SK-N-SH treated with all-trans-retinoic acid at 6 μM for 48 hours (cell line): ENCODE measurements at regions not wholly inside any gene's neighbourhood (a gene's known extent, or its start where the extent isn't known, plus 50 kb on each side); places are given as distances from the start of the nearest gene placed in this dataset.

Experiments used
- ATAC-seq: fragments of 200-7000 bp; cut with Tn5 transposase; 3 replicates; pipeline ENCODE4 v1.9.1; 2020; ENCODE audit warnings: mild to moderate bottlenecking, moderate library complexity
- ARNTL ChIP-seq: fragments of 450-650 bp; formaldehyde crosslinking; IDR thresholded peaks from 2 replicates; pipeline ENCODE4 v1.5.0; 2020; ENCODE audit warnings: low read depth, mild to moderate bottlenecking, moderate library complexity, borderline replicate concordance
- BACH2 ChIP-seq: fragments of 250-450 bp; sonication (Bioruptor Pico); IDR thresholded peaks from 2 replicates; pipeline ENCODE4 v1.9.0; 2021; ENCODE audit warnings: mild to moderate bottlenecking, borderline replicate concordance
- CSDC2 ChIP-seq: fragments of 250-450 bp; sonication (Bioruptor Pico); IDR thresholded peaks from 2 replicates; pipeline ENCODE4 v1.5.0; 2020; ENCODE audit warnings: mild to moderate bottlenecking, moderate library complexity
- ESRRG ChIP-seq: fragments of 250-450 bp; sonication (Bioruptor Pico); IDR thresholded peaks from 2 replicates; pipeline ENCODE4 v1.6.1; 2021; ENCODE audit warnings: mild to moderate bottlenecking
- GLIS3 ChIP-seq: fragments of 250-450 bp; sonication (Bioruptor Pico); IDR thresholded peaks from 2 replicates; pipeline ENCODE4 v1.5.0; 2020; ENCODE audit warnings: mild to moderate bottlenecking, moderate library complexity
- ISL1 ChIP-seq: fragments of 250-450 bp; sonication (Bioruptor Pico); IDR thresholded peaks from 2 replicates; pipeline ENCODE4 v2.1.2; 2022; ENCODE audit warnings: mild to moderate bottlenecking, moderate library complexity
- OSR1 ChIP-seq: fragments of 250-450 bp; sonication (Bioruptor Pico); IDR thresholded peaks from 2 replicates; pipeline ENCODE4 v1.8.0; 2022; ENCODE audit warnings: moderate library complexity, mild to moderate bottlenecking, inconsistent platforms
- PPARA ChIP-seq: fragments of 250-450 bp; sonication (Bioruptor Pico); IDR thresholded peaks from 2 replicates; pipeline ENCODE4 v1.5.0; 2020; ENCODE audit warnings: mild to moderate bottlenecking, borderline replicate concordance
- RARB ChIP-seq: fragments of 250-450 bp; sonication (Bioruptor Pico); IDR thresholded peaks from 2 replicates; pipeline ENCODE4 v1.8.0; 2021; ENCODE audit warnings: mild to moderate bottlenecking, moderate library complexity
- SNAI2 ChIP-seq: fragments of 250-450 bp; sonication (Bioruptor Pico); IDR thresholded peaks from 2 replicates; pipeline ENCODE4 v1.5.0; 2020; ENCODE audit warnings: mild to moderate bottlenecking, moderate library complexity
- ZC3H10 ChIP-seq: fragments of 250-450 bp; sonication (Bioruptor Pico); IDR thresholded peaks from 2 replicates; pipeline ENCODE4 v1.5.1; 2021; ENCODE audit warnings: mild to moderate bottlenecking, moderate library complexity
- ZFP3 ChIP-seq: fragments of 250-450 bp; sonication (Bioruptor Pico); IDR thresholded peaks from 2 replicates; pipeline ENCODE4 v1.5.0; 2020; ENCODE audit warnings: mild to moderate bottlenecking, moderate library complexity
- ZFP30 ChIP-seq: fragments of 450-650 bp; formaldehyde crosslinking; IDR thresholded peaks from 2 replicates; pipeline ENCODE4 v1.5.0; 2022; ENCODE audit warnings: mild to moderate bottlenecking, moderate library complexity
- ZNF565 ChIP-seq: fragments of 450-650 bp; formaldehyde crosslinking; conservative IDR thresholded peaks from 2 replicates; pipeline ENCODE4 v1.5.0; 2020; ENCODE audit warnings: low read depth, mild to moderate bottlenecking, moderate library complexity
- ZNF70 ChIP-seq: fragments of 450-650 bp; formaldehyde crosslinking; IDR thresholded peaks from 2 replicates; pipeline ENCODE4 v1.5.0; 2020; ENCODE audit warnings: mild to moderate bottlenecking, moderate library complexity
- ZNF8 ChIP-seq: fragments of 450-650 bp; formaldehyde crosslinking; IDR thresholded peaks from 2 replicates; pipeline ENCODE4 v1.5.0; 2020; ENCODE audit warnings: mild to moderate bottlenecking, moderate library complexity
- TF ChIP-seq, protein P1 (sequence below): fragments of 250-450 bp; sonication (Bioruptor Pico); IDR thresholded peaks from 2 replicates; pipeline ENCODE4 v1.5.0; 2020; ENCODE audit warnings: mild to moderate bottlenecking, moderate library complexity
- TF ChIP-seq, protein P2 (sequence below): fragments of 250-450 bp; sonication (Bioruptor Pico); IDR thresholded peaks from 2 replicates; pipeline ENCODE4 v1.5.1; 2020; ENCODE audit warnings: low read depth, mild to moderate bottlenecking, moderate library complexity
- TF ChIP-seq, protein P3 (sequence below): fragments of 250-450 bp; sonication (Bioruptor Pico); IDR thresholded peaks from 2 replicates; pipeline ENCODE4 v1.8.0; 2020; ENCODE audit warnings: mild to moderate bottlenecking, moderate library complexity, borderline replicate concordance
- TF ChIP-seq, protein P4 (sequence below): fragments of 250-450 bp; sonication (Bioruptor Pico); IDR thresholded peaks from 2 replicates; pipeline ENCODE4 v1.8.0; 2021; ENCODE audit warnings: low read depth, mild to moderate bottlenecking, moderate library complexity, borderline replicate concordance

DNA sequence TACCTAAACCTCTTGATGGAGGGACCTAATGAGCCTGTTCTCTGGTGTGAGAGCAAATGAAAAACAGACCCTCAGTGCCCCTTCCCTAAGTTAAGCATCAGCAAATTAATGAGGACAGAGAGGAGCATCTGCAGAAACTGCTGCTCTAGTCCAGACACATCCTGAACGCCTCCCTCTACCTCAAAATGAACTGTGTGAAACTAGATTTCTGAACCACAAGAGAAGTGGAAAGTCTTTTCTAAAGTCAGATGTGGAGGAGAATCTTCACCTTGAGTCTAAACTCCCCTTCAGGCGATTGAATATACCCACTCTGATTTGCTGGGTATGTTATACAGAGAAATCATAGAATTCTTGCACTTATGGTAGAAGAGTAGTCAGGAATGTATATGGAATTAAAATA lies 104.4 kb upstream of the AMZ2 start:
- no peak for ATAC-seq
- TF ChIP-seq ESRRG: no peak

DNA sequence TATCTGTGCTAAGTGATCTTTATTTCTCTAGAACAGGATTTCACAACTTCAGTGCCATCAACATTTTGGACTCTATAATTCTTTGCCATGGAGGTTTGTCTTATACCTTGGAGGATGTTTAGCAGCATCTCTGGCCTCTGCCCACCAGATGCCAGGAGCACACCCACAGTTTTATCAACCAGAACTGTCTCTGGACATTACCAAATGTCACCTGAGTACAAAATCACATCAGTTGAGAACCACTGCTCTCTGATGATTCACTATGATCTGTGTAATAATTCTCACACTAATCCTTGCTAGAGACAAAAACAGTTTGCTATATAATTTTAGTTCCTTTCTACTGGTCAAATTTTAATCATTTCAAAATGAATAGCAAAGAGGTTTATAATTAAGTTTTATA lies 102.8 kb upstream of the AMZ2 start:
- TF ChIP-seq ISL1 (CRISPR knock-in tag) (no peak), ZNF70 (CRISPR knock-in tag) (no peak), ZNF565 (no peak), OSR1 (CRISPR knock-in tag) (no peak), GLIS3 (CRISPR knock-in tag) (no peak), BACH2 (no peak), RARB (CRISPR knock-in tag) (no peak), ZFP3 (CRISPR knock-in tag) (no peak), CSDC2 (CRISPR knock-in tag) (no peak), PPARA (CRISPR knock-in tag) (no peak), SNAI2 (CRISPR knock-in tag) (no peak), ZFP30 (no peak)
- TF ChIP-seq, protein P1, sequence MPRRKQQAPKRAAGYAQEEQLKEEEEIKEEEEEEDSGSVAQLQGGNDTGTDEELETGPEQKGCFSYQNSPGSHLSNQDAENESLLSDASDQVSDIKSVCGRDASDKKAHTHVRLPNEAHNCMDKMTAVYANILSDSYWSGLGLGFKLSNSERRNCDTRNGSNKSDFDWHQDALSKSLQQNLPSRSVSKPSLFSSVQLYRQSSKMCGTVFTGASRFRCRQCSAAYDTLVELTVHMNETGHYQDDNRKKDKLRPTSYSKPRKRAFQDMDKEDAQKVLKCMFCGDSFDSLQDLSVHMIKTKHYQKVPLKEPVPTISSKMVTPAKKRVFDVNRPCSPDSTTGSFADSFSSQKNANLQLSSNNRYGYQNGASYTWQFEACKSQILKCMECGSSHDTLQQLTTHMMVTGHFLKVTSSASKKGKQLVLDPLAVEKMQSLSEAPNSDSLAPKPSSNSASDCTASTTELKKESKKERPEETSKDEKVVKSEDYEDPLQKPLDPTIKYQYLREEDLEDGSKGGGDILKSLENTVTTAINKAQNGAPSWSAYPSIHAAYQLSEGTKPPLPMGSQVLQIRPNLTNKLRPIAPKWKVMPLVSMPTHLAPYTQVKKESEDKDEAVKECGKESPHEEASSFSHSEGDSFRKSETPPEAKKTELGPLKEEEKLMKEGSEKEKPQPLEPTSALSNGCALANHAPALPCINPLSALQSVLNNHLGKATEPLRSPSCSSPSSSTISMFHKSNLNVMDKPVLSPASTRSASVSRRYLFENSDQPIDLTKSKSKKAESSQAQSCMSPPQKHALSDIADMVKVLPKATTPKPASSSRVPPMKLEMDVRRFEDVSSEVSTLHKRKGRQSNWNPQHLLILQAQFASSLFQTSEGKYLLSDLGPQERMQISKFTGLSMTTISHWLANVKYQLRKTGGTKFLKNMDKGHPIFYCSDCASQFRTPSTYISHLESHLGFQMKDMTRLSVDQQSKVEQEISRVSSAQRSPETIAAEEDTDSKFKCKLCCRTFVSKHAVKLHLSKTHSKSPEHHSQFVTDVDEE (CRISPR knock-in tag): no peak
- TF ChIP-seq, protein P2, sequence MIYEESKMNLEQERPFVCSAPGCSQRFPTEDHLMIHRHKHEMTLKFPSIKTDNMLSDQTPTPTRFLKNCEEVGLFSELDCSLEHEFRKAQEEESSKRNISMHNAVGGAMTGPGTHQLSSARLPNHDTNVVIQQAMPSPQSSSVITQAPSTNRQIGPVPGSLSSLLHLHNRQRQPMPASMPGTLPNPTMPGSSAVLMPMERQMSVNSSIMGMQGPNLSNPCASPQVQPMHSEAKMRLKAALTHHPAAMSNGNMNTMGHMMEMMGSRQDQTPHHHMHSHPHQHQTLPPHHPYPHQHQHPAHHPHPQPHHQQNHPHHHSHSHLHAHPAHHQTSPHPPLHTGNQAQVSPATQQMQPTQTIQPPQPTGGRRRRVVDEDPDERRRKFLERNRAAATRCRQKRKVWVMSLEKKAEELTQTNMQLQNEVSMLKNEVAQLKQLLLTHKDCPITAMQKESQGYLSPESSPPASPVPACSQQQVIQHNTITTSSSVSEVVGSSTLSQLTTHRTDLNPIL: no peak
- TF ChIP-seq, protein P3, sequence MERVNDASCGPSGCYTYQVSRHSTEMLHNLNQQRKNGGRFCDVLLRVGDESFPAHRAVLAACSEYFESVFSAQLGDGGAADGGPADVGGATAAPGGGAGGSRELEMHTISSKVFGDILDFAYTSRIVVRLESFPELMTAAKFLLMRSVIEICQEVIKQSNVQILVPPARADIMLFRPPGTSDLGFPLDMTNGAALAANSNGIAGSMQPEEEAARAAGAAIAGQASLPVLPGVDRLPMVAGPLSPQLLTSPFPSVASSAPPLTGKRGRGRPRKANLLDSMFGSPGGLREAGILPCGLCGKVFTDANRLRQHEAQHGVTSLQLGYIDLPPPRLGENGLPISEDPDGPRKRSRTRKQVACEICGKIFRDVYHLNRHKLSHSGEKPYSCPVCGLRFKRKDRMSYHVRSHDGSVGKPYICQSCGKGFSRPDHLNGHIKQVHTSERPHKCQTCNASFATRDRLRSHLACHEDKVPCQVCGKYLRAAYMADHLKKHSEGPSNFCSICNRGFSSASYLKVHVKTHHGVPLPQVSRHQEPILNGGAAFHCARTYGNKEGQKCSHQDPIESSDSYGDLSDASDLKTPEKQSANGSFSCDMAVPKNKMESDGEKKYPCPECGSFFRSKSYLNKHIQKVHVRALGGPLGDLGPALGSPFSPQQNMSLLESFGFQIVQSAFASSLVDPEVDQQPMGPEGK (CRISPR knock-in tag): no peak
- TF ChIP-seq, protein P4, sequence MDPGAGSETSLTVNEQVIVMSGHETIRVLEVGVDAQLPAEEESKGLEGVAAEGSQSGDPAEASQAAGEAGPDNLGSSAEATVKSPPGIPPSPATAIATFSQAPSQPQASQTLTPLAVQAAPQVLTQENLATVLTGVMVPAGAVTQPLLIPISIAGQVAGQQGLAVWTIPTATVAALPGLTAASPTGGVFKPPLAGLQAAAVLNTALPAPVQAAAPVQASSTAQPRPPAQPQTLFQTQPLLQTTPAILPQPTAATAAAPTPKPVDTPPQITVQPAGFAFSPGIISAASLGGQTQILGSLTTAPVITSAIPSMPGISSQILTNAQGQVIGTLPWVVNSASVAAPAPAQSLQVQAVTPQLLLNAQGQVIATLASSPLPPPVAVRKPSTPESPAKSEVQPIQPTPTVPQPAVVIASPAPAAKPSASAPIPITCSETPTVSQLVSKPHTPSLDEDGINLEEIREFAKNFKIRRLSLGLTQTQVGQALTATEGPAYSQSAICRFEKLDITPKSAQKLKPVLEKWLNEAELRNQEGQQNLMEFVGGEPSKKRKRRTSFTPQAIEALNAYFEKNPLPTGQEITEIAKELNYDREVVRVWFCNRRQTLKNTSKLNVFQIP (CRISPR knock-in tag): no peak

DNA sequence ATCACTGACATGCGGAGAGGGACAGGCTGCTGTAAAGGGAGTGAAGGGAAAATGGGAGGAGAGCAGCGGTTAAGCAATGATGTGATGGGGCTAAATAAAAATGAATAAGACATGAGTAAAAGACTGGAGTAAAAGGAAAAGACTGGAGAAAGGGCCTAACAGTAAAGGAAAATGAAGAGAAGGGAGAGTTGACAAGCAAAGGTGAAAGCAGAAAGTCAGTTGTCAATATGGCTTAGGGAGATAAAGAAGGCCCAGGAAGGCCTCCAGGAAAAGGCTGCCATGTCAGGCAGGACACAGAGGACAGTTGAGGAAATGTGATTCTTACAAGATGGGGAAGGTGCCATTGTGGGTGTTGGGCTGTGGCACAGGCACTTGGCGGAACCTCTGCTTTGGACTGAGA lies 98.9 kb upstream of the AMZ2 start:
- TF ChIP-seq, protein P2: no peak
- TF ChIP-seq ZNF8 (CRISPR knock-in tag): no peak
- no peak for TF ChIP-seq PPARA (CRISPR knock-in tag)
- no peak for TF ChIP-seq BACH2
- no peak for TF ChIP-seq ZC3H10 (CRISPR knock-in tag)
- no peak for TF ChIP-seq OSR1 (CRISPR knock-in tag)
- no peak for ATAC-seq

More for the DNA sequence above, 102.8 kb upstream of the AMZ2 start:
- ATAC-seq: no peak

DNA sequence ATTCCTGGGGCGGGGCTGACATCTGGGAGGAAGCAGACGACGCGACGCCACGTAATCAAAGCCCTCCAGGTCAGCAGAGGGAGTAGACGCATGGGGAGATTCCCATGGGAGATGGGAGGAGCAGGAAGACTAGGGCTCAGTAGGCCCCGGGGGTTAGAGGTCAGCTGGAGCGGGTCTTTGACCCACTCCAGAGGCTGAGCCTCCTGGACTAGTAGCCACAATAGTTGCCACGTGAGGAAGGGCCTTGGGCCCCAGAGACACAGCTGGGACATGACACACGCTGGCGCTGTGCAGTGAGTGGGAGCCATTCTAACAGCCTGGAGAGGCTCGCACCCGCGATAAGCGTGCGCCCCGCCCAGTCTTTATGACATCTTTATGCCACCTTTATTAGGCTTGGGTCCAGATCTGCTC lies 95.7 kb upstream of the AMZ2 start:
- no peak for ATAC-seq
- TF ChIP-seq, protein P4 (CRISPR knock-in tag): no peak
- TF ChIP-seq ZC3H10 (CRISPR knock-in tag) (no peak), SNAI2 (CRISPR knock-in tag) (no peak), ARNTL (no peak), BACH2 (no peak)
- TF ChIP-seq, protein P2: no peak
